Sigmoid colon (tissue), 3 donors: ENCODE measurements at regions not wholly inside any gene's neighbourhood (a gene's known extent, or its start where the extent isn't known, plus 50 kb on each side); places are given as distances from the start of the nearest gene placed in this dataset.

Experiments used
- CTCF ChIP-seq, 4 experiments: fragments of 450-650 bp in 3 of 4; fragments of 200-600 bp in 1 of 4; IDR thresholded peaks; one replicate each; pipeline ENCODE4 v1.5.1; 2016 to 2019; ENCODE audit warnings: antibody characterized with exemption in 4 of 4, mild to moderate bottlenecking in 3 of 4, moderate library complexity in 2 of 4
- POLR2A ChIP-seq, 2 donors: fragments of 450-650 bp; IDR thresholded peaks; one replicate each; pipeline ENCODE4 v1.6.1; 2016; ENCODE audit warnings: antibody characterized with exemption in 2 of 2, mild to moderate bottlenecking in 2 of 2, moderate library complexity in 2 of 2

GRCh38 chr5:168109441-168109840 lies 182.0 kb upstream of the WWC1 start:
- TF ChIP-seq POLR2A (IDR thresholded peaks at IDR 0.05) = no peak
- TF ChIP-seq CTCF (IDR thresholded peaks at IDR 0.05) = no peak
